ENCODE measurements at regions not wholly inside any gene's neighbourhood (a gene's known extent, or its start where the extent isn't known, plus 50 kb on each side); places are given as distances from the start of the nearest gene placed in this dataset.

DNA sequence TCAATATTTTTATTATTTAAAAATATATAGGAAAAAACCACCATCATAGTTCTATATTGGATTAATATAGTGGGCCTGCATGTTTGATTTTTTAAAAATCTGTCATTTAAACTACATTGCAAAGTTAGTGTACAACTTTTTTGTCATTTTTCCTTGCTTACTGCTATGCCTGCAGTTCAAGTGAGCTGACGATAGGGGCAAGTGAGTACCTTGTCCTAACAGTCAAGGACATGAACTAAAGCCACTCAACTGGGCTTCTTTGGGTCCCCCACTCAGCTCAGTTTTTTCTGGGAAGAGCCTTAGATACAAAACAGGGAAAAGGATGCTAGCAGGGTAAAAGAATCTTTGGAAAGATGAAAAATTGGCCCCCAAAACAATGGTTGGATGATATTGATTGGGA is 269.9 kb downstream of the MAN2A1 start (continued):
- TF ChIP-seq RFX5 (IDR thresholded peaks at IDR 0.05) (no peak), ZFP36 (IDR thresholded peaks at IDR 0.05; ENCODE audit: borderline replicate concordance, partially characterized antibody) (no peak), CBX2 (IDR thresholded peaks at IDR 0.05; ENCODE audit: borderline replicate concordance, low read depth) (no peak), EHMT2 (IDR thresholded peaks at IDR 0.05; ENCODE audit: low read depth) (no peak), NFE2L2 (conservative IDR thresholded peaks at IDR 0.05; ENCODE audit: low read length) (no peak)
- TF ChIP-seq, protein P1, sequence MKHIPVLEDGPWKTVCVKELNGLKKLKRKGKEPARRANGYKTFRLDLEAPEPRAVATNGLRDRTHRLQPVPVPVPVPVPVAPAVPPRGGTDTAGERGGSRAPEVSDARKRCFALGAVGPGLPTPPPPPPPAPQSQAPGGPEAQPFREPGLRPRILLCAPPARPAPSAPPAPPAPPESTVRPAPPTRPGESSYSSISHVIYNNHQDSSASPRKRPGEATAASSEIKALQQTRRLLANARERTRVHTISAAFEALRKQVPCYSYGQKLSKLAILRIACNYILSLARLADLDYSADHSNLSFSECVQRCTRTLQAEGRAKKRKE (CRISPR knock-in tag; IDR thresholded peaks at IDR 0.05; ENCODE audit: low read depth), result no peak
- TF ChIP-seq, protein P2, sequence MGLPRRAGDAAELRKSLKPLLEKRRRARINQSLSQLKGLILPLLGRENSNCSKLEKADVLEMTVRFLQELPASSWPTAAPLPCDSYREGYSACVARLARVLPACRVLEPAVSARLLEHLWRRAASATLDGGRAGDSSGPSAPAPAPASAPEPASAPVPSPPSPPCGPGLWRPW (IDR thresholded peaks at IDR 0.05), result no peak
- TF ChIP-seq, protein P3, sequence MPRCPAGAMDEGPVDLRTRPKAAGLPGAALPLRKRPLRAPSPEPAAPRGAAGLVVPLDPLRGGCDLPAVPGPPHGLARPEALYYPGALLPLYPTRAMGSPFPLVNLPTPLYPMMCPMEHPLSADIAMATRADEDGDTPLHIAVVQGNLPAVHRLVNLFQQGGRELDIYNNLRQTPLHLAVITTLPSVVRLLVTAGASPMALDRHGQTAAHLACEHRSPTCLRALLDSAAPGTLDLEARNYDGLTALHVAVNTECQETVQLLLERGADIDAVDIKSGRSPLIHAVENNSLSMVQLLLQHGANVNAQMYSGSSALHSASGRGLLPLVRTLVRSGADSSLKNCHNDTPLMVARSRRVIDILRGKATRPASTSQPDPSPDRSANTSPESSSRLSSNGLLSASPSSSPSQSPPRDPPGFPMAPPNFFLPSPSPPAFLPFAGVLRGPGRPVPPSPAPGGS (IDR thresholded peaks at IDR 0.05), result no peak

DNA sequence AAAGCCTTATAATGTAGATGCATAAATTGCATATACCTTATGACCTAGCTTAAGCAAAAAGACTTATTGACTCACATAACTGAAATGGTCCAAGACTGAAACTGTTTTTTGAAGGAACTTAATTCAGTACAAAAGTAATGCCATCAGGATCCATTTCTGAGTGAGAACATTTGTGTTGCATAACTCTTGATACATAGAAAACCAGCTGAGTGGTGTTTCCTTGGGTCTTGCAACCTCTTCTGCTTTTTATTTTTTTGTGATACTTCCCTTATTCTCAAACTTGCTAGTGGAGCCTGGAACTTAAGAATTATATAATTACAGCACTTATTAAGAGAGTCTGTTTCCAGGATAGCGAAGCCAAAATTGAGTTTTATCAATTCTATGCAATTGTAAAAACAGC is 272.0 kb downstream of the MAN2A1 start:
- CTCF ChIA-PET, result no interaction called here
- TF ChIP-seq CHD2 (IDR thresholded peaks at IDR 0.05; ENCODE audit: low read length, partially characterized antibody), result no peak
- TF ChIP-seq RARB (CRISPR knock-in tag; IDR thresholded peaks at IDR 0.05), result no peak
- TF ChIP-seq CBX8 (IDR thresholded peaks at IDR 0.05), result no peak
- TF ChIP-seq, protein P4, sequence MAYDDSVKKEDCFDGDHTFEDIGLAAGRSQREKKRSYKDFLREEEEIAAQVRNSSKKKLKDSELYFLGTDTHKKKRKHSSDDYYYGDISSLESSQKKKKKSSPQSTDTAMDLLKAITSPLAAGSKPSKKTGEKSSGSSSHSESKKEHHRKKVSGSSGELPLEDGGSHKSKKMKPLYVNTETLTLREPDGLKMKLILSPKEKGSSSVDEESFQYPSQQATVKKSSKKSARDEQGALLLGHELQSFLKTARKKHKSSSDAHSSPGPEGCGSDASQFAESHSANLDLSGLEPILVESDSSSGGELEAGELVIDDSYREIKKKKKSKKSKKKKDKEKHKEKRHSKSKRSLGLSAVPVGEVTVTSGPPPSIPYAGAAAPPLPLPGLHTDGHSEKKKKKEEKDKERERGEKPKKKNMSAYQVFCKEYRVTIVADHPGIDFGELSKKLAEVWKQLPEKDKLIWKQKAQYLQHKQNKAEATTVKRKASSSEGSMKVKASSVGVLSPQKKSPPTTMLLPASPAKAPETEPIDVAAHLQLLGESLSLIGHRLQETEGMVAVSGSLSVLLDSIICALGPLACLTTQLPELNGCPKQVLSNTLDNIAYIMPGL (CRISPR knock-in tag; IDR thresholded peaks at IDR 0.05; ENCODE audit: borderline replicate concordance), result no peak
- TF ChIP-seq SREBF2 (IDR thresholded peaks at IDR 0.05), result no peak
- no peak for TF ChIP-seq HDAC2 (IDR thresholded peaks at IDR 0.05)
- TF ChIP-seq ZNF302 (CRISPR knock-in tag; IDR thresholded peaks at IDR 0.05), result no peak
- no peak for TF ChIP-seq FOSL2 (IDR thresholded peaks at IDR 0.05)
- TF ChIP-seq FOSL2 (CRISPR knock-in tag; IDR thresholded peaks at IDR 0.05), result no peak
- TF ChIP-seq NFE2L2 (conservative IDR thresholded peaks at IDR 0.05; ENCODE audit: low read length), result no peak
- TF ChIP-seq, protein P3 (IDR thresholded peaks at IDR 0.05), result no peak
- TF ChIP-seq BHLHE40 (IDR thresholded peaks at IDR 0.05; ENCODE audit: low read depth, low read length), result no peak
- no peak for TF ChIP-seq CEBPB (IDR thresholded peaks at IDR 0.05)
- no peak for TF ChIP-seq EHF (CRISPR knock-in tag; IDR thresholded peaks at IDR 0.05)
- TF ChIP-seq ZSCAN20 (CRISPR knock-in tag; IDR thresholded peaks at IDR 0.05), result no peak
- TF ChIP-seq GATA3 (IDR thresholded peaks at IDR 0.05; ENCODE audit: borderline replicate concordance), result no peak
- no peak for TF ChIP-seq SMC3 (IDR thresholded peaks at IDR 0.05)
- TF ChIP-seq HEYL (CRISPR knock-in tag; IDR thresholded peaks at IDR 0.05), result no peak
- TF ChIP-seq, protein P5, sequence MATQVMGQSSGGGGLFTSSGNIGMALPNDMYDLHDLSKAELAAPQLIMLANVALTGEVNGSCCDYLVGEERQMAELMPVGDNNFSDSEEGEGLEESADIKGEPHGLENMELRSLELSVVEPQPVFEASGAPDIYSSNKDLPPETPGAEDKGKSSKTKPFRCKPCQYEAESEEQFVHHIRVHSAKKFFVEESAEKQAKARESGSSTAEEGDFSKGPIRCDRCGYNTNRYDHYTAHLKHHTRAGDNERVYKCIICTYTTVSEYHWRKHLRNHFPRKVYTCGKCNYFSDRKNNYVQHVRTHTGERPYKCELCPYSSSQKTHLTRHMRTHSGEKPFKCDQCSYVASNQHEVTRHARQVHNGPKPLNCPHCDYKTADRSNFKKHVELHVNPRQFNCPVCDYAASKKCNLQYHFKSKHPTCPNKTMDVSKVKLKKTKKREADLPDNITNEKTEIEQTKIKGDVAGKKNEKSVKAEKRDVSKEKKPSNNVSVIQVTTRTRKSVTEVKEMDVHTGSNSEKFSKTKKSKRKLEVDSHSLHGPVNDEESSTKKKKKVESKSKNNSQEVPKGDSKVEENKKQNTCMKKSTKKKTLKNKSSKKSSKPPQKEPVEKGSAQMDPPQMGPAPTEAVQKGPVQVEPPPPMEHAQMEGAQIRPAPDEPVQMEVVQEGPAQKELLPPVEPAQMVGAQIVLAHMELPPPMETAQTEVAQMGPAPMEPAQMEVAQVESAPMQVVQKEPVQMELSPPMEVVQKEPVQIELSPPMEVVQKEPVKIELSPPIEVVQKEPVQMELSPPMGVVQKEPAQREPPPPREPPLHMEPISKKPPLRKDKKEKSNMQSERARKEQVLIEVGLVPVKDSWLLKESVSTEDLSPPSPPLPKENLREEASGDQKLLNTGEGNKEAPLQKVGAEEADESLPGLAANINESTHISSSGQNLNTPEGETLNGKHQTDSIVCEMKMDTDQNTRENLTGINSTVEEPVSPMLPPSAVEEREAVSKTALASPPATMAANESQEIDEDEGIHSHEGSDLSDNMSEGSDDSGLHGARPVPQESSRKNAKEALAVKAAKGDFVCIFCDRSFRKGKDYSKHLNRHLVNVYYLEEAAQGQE (IDR thresholded peaks at IDR 0.05), result no peak
- no peak for TF ChIP-seq EHMT2 (IDR thresholded peaks at IDR 0.05; ENCODE audit: low read depth)
- TF ChIP-seq, protein P6, sequence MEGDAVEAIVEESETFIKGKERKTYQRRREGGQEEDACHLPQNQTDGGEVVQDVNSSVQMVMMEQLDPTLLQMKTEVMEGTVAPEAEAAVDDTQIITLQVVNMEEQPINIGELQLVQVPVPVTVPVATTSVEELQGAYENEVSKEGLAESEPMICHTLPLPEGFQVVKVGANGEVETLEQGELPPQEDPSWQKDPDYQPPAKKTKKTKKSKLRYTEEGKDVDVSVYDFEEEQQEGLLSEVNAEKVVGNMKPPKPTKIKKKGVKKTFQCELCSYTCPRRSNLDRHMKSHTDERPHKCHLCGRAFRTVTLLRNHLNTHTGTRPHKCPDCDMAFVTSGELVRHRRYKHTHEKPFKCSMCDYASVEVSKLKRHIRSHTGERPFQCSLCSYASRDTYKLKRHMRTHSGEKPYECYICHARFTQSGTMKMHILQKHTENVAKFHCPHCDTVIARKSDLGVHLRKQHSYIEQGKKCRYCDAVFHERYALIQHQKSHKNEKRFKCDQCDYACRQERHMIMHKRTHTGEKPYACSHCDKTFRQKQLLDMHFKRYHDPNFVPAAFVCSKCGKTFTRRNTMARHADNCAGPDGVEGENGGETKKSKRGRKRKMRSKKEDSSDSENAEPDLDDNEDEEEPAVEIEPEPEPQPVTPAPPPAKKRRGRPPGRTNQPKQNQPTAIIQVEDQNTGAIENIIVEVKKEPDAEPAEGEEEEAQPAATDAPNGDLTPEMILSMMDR (IDR thresholded peaks at IDR 0.05), result no peak
- WGBS (ENCODE audit: missing lambda C conversion rate), result 19% methylated on average over 1 of the region's 1 CpG
- no peak overlapping the region for H3K27ac ChIP-seq
- FAIRE-seq (no peak), ATAC-seq (no peak), DNase-seq (ENCODE audit: low read depth in 1 of 2, low spot score in 1 of 2) (no peak)
- no peaks in the 10 kb centered on the region for H3K9me3 ChIP-seq
- POLR2A ChIA-PET, result no interaction called here
- no peaks in the 10 kb centered on the region for H3K4me1 ChIP-seq
- no peak overlapping the region for H3K4me2 ChIP-seq
- H3K4me3 ChIP-seq, result no peak overlapping the region
